SK-N-MC (cell line): ENCODE measurements at regions not wholly inside any gene's neighbourhood (a gene's known extent, or its start where the extent isn't known, plus 50 kb on each side); places are given as distances from the start of the nearest gene placed in this dataset.

Experiments used
- EZH2 ChIP-seq: fragments of 200-600 bp; sonication (generic); IDR thresholded peaks from one replicate; pipeline ENCODE4 v1.6.1; 2017; ENCODE audit warnings: antibody characterized with exemption
- POLR2AphosphoS5 ChIP-seq: IDR thresholded peaks from 2 replicates; pipeline ENCODE4 v1.6.1; 2012; ENCODE audit warnings: mild to moderate bottlenecking, low read depth, low read length, borderline replicate concordance

DNA sequence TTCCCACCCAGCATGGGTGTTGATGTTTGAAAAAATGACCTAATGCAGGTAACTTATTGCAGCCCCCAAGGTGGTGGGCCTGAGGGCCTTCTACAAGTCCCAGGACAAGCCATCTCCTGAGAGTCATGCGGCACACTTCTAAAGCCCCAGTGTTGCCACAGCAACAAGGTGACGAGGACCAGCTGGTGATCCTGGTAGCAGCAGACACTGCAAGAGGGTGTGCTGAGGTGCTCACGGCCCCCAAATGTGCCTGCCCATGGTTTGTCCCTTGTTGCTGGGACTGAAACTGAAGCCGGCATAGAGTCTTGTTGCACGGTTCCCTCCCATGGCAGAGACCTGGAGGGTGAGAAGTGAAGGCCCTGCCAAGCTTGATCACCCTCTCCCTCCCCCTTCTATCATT is 333.2 kb upstream of the MGMT start:
- TF ChIP-seq POLR2AphosphoS5 (no peak), EZH2 (no peak)
